Astrocyte (in vitro differentiated cells and primary cell): ENCODE measurements at regions not wholly inside any gene's neighbourhood (a gene's known extent, or its start where the extent isn't known, plus 50 kb on each side); places are given as distances from the start of the nearest gene placed in this dataset.

Experiments
- EZH2 ChIP-seq: IDR thresholded peaks from 2 replicates; pipeline ENCODE4 v1.6.1; 2012; ENCODE audit warnings: mild to moderate bottlenecking, low read length, inconsistent platforms; ENCODE audit not compliant: insufficient read depth
- TF ChIP-seq, protein P1 (sequence below): IDR thresholded peaks from 2 replicates; pipeline ENCODE4 v1.5.1; 2011; ENCODE audit warnings: low read depth, mild to moderate bottlenecking, inconsistent platforms, low read length, moderate library complexity; ENCODE audit not compliant: insufficient read depth

- TF ChIP-seq, protein P1, sequence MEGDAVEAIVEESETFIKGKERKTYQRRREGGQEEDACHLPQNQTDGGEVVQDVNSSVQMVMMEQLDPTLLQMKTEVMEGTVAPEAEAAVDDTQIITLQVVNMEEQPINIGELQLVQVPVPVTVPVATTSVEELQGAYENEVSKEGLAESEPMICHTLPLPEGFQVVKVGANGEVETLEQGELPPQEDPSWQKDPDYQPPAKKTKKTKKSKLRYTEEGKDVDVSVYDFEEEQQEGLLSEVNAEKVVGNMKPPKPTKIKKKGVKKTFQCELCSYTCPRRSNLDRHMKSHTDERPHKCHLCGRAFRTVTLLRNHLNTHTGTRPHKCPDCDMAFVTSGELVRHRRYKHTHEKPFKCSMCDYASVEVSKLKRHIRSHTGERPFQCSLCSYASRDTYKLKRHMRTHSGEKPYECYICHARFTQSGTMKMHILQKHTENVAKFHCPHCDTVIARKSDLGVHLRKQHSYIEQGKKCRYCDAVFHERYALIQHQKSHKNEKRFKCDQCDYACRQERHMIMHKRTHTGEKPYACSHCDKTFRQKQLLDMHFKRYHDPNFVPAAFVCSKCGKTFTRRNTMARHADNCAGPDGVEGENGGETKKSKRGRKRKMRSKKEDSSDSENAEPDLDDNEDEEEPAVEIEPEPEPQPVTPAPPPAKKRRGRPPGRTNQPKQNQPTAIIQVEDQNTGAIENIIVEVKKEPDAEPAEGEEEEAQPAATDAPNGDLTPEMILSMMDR, result no peak
- no peak for TF ChIP-seq EZH2
Measured at GRCh38 chr20:16135630-16136029, 437.6 kb downstream of the KIF16B start.
